ENCODE measurements at regions not wholly inside any gene's neighbourhood (a gene's known extent, or its start where the extent isn't known, plus 50 kb on each side); places are given as distances from the start of the nearest gene placed in this dataset.

- TF ChIP-seq, protein P1, sequence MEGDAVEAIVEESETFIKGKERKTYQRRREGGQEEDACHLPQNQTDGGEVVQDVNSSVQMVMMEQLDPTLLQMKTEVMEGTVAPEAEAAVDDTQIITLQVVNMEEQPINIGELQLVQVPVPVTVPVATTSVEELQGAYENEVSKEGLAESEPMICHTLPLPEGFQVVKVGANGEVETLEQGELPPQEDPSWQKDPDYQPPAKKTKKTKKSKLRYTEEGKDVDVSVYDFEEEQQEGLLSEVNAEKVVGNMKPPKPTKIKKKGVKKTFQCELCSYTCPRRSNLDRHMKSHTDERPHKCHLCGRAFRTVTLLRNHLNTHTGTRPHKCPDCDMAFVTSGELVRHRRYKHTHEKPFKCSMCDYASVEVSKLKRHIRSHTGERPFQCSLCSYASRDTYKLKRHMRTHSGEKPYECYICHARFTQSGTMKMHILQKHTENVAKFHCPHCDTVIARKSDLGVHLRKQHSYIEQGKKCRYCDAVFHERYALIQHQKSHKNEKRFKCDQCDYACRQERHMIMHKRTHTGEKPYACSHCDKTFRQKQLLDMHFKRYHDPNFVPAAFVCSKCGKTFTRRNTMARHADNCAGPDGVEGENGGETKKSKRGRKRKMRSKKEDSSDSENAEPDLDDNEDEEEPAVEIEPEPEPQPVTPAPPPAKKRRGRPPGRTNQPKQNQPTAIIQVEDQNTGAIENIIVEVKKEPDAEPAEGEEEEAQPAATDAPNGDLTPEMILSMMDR (IDR thresholded peaks at IDR 0.05), result no peak
- TF ChIP-seq EP300 (IDR thresholded peaks at IDR 0.05) (no peak), POLR2A (IDR thresholded peaks at IDR 0.05) (no peak)
Observed at GRCh38 chr14:97757491-97757890, 960.3 kb downstream of the VRK1 start.
